ENCODE measurements at regions not wholly inside any gene's neighbourhood (a gene's known extent, or its start where the extent isn't known, plus 50 kb on each side); places are given as distances from the start of the nearest gene placed in this dataset.

DNA sequence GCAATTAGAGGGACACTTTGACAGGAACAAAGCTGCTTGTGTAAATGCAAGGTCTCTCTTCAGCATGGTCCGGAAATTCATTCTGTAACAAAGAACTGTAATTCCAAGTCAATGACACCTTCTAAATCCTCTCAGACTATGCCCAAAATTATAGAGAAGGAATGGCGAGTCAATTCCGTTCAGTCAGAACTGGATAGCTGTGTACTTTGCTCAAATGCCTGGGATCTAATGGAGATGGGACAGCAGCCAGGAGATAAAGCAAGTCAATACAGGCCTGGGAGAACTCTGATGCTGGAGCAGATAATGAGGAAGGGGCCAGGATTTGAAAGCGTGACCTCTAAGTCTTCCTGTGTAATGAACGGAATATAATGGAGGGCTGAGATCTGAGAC lies 96.4 kb upstream of the SPRY4 start (continued):
- TF ChIP-seq EP300 (IDR thresholded peaks at IDR 0.05; ENCODE audit: low read depth in 2 of 2, low read length in 2 of 2) (peak in 1 of 2 experiments; percentile 79; a peak in 1 of 4 replicates), EP300 (CRISPR knock-in tag; IDR thresholded peaks at IDR 0.05; ENCODE audit: borderline replicate concordance) (0 out of 2 replicates have a peak, but pooled peaks have one; percentile 42), GATAD2A (CRISPR knock-in tag; IDR thresholded peaks at IDR 0.05) (0 out of 2 replicates have a peak, but pooled peaks have one; percentile 15), HNF4A (CRISPR knock-in tag; IDR thresholded peaks at IDR 0.05) (peak; percentile 87), MAFG (CRISPR knock-in tag; IDR thresholded peaks at IDR 0.05) (no peak), ZNF772 (CRISPR knock-in tag; IDR thresholded peaks at IDR 0.05) (peak; percentile 52; the same call in 1 of the 2 replicates), FOXK1 (CRISPR knock-in tag; IDR thresholded peaks at IDR 0.05; ENCODE audit: borderline replicate concordance, low read depth) (no peak), ZNF768 (CRISPR knock-in tag; IDR thresholded peaks at IDR 0.05) (no peak)
- TF ChIP-seq, protein P1, sequence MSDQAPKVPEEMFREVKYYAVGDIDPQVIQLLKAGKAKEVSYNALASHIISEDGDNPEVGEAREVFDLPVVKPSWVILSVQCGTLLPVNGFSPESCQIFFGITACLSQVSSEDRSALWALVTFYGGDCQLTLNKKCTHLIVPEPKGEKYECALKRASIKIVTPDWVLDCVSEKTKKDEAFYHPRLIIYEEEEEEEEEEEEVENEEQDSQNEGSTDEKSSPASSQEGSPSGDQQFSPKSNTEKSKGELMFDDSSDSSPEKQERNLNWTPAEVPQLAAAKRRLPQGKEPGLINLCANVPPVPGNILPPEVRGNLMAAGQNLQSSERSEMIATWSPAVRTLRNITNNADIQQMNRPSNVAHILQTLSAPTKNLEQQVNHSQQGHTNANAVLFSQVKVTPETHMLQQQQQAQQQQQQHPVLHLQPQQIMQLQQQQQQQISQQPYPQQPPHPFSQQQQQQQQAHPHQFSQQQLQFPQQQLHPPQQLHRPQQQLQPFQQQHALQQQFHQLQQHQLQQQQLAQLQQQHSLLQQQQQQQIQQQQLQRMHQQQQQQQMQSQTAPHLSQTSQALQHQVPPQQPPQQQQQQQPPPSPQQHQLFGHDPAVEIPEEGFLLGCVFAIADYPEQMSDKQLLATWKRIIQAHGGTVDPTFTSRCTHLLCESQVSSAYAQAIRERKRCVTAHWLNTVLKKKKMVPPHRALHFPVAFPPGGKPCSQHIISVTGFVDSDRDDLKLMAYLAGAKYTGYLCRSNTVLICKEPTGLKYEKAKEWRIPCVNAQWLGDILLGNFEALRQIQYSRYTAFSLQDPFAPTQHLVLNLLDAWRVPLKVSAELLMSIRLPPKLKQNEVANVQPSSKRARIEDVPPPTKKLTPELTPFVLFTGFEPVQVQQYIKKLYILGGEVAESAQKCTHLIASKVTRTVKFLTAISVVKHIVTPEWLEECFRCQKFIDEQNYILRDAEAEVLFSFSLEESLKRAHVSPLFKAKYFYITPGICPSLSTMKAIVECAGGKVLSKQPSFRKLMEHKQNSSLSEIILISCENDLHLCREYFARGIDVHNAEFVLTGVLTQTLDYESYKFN (CRISPR knock-in tag; conservative IDR thresholded peaks at IDR 0.05), result peak; percentile 81
- TF ChIP-seq, protein P2, sequence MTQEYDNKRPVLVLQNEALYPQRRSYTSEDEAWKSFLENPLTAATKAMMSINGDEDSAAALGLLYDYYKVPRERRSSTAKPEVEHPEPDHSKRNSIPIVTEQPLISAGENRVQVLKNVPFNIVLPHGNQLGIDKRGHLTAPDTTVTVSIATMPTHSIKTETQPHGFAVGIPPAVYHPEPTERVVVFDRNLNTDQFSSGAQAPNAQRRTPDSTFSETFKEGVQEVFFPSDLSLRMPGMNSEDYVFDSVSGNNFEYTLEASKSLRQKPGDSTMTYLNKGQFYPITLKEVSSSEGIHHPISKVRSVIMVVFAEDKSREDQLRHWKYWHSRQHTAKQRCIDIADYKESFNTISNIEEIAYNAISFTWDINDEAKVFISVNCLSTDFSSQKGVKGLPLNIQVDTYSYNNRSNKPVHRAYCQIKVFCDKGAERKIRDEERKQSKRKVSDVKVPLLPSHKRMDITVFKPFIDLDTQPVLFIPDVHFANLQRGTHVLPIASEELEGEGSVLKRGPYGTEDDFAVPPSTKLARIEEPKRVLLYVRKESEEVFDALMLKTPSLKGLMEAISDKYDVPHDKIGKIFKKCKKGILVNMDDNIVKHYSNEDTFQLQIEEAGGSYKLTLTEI (CRISPR knock-in tag; conservative IDR thresholded peaks at IDR 0.05), result no peak
- TF ChIP-seq, protein P3, sequence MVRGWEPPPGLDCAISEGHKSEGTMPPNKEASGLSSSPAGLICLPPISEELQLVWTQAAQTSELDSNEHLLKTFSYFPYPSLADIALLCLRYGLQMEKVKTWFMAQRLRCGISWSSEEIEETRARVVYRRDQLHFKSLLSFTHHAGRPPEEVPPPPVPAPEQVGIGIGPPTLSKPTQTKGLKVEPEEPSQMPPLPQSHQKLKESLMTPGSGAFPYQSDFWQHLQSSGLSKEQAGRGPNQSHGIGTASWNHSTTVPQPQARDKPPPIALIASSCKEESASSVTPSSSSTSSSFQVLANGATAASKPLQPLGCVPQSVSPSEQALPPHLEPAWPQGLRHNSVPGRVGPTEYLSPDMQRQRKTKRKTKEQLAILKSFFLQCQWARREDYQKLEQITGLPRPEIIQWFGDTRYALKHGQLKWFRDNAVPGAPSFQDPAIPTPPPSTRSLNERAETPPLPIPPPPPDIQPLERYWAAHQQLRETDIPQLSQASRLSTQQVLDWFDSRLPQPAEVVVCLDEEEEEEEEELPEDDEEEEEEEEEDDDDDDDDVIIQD (CRISPR knock-in tag; IDR thresholded peaks at IDR 0.05; ENCODE audit: low read depth), result no peak
- TF ChIP-seq, protein P4, sequence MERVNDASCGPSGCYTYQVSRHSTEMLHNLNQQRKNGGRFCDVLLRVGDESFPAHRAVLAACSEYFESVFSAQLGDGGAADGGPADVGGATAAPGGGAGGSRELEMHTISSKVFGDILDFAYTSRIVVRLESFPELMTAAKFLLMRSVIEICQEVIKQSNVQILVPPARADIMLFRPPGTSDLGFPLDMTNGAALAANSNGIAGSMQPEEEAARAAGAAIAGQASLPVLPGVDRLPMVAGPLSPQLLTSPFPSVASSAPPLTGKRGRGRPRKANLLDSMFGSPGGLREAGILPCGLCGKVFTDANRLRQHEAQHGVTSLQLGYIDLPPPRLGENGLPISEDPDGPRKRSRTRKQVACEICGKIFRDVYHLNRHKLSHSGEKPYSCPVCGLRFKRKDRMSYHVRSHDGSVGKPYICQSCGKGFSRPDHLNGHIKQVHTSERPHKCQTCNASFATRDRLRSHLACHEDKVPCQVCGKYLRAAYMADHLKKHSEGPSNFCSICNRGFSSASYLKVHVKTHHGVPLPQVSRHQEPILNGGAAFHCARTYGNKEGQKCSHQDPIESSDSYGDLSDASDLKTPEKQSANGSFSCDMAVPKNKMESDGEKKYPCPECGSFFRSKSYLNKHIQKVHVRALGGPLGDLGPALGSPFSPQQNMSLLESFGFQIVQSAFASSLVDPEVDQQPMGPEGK (CRISPR knock-in tag; IDR thresholded peaks at IDR 0.05), result 0 out of 2 replicates have a peak, but pooled peaks have one; percentile 15
- TF ChIP-seq, protein P5, sequence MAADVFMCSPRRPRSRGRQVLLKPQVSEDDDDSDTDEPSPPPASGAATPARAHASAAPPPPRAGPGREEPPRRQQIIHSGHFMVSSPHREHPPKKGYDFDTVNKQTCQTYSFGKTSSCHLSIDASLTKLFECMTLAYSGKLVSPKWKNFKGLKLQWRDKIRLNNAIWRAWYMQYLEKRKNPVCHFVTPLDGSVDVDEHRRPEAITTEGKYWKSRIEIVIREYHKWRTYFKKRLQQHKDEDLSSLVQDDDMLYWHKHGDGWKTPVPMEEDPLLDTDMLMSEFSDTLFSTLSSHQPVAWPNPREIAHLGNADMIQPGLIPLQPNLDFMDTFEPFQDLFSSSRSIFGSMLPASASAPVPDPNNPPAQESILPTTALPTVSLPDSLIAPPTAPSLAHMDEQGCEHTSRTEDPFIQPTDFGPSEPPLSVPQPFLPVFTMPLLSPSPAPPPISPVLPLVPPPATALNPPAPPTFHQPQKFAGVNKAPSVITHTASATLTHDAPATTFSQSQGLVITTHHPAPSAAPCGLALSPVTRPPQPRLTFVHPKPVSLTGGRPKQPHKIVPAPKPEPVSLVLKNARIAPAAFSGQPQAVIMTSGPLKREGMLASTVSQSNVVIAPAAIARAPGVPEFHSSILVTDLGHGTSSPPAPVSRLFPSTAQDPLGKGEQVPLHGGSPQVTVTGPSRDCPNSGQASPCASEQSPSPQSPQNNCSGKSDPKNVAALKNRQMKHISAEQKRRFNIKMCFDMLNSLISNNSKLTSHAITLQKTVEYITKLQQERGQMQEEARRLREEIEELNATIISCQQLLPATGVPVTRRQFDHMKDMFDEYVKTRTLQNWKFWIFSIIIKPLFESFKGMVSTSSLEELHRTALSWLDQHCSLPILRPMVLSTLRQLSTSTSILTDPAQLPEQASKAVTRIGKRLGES (CRISPR knock-in tag; IDR thresholded peaks at IDR 0.05; ENCODE audit: borderline replicate concordance), result no peak
- TF ChIP-seq, protein P6, sequence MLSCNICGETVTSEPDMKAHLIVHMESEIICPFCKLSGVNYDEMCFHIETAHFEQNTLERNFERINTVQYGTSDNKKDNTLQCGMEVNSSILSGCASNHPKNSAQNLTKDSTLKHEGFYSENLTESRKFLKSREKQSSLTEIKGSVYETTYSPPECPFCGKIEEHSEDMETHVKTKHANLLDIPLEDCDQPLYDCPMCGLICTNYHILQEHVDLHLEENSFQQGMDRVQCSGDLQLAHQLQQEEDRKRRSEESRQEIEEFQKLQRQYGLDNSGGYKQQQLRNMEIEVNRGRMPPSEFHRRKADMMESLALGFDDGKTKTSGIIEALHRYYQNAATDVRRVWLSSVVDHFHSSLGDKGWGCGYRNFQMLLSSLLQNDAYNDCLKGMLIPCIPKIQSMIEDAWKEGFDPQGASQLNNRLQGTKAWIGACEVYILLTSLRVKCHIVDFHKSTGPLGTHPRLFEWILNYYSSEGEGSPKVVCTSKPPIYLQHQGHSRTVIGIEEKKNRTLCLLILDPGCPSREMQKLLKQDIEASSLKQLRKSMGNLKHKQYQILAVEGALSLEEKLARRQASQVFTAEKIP (CRISPR knock-in tag; IDR thresholded peaks at IDR 0.05; ENCODE audit: borderline replicate concordance), result no peak
